ENCODE measurements at regions not wholly inside any gene's neighbourhood (a gene's known extent, or its start where the extent isn't known, plus 50 kb on each side); places are given as distances from the start of the nearest gene placed in this dataset.

- no peak for TF ChIP-seq EP300 (IDR thresholded peaks at IDR 0.05)
- TF ChIP-seq CTCF (IDR thresholded peaks at IDR 0.05): no peak
Observed at GRCh38 chr11:15769203-15769602, 587.1 kb downstream of the SOX6 start.
